Loucy (cell line): ENCODE measurements at regions not wholly inside any gene's neighbourhood (a gene's known extent, or its start where the extent isn't known, plus 50 kb on each side); places are given as distances from the start of the nearest gene placed in this dataset.

ENCODE experiments used
- H2AFZ ChIP-seq: fragments of 200-600 bp; sonication (generic); 2 replicates; pipeline ENCODE4 v1.6.0; 2016; ENCODE audit warnings: antibody characterized with exemption, mild to moderate bottlenecking, low read length, moderate library complexity
- H3F3A ChIP-seq: fragments of 200-600 bp; 2 replicates; pipeline ENCODE4 v1.6.0; 2016; ENCODE audit warnings: antibody characterized with exemption, low read depth, mild to moderate bottlenecking
- H3K27me3 ChIP-seq: fragments of 200-600 bp; sonication (generic); 2 replicates; pipeline ENCODE4 v1.6.1; 2014; ENCODE audit warnings: low read length, mild to moderate bottlenecking; ENCODE audit not compliant: insufficient read depth, poor library complexity, severe bottlenecking
- H3K36me3 ChIP-seq: fragments of 200-600 bp; sonication (generic); 2 replicates; pipeline ENCODE4 v1.6.1; 2016; ENCODE audit warnings: low read length; ENCODE audit not compliant: insufficient read depth
- H3K4me1 ChIP-seq: fragments of 200-600 bp; sonication (generic); 2 replicates; pipeline ENCODE4 v1.5.1; 2014; ENCODE audit warnings: low read length, mild to moderate bottlenecking; ENCODE audit not compliant: insufficient read depth, poor library complexity, severe bottlenecking
- H3K4me2 ChIP-seq: fragments of 200-600 bp; sonication (generic); 2 replicates; pipeline ENCODE4 v1.6.0; 2014; ENCODE audit warnings: antibody characterized with exemption, low read length, low read depth, mild to moderate bottlenecking; ENCODE audit not compliant: poor library complexity, severe bottlenecking
- H3K4me3 ChIP-seq: fragments of 200-600 bp; sonication (generic); 2 replicates; pipeline ENCODE4 v1.5.1; 2014; ENCODE audit warnings: low read length, mild to moderate bottlenecking, mixed read lengths; ENCODE audit not compliant: poor library complexity, severe bottlenecking
- H3K79me2 ChIP-seq: fragments of 200-600 bp; sonication (generic); 2 replicates; pipeline ENCODE4 v1.6.1; 2014; ENCODE audit warnings: low read length; ENCODE audit not compliant: insufficient read depth
- H3K9ac ChIP-seq: fragments of 200-600 bp; sonication (generic); 2 replicates; pipeline ENCODE4 v1.6.0; 2014; ENCODE audit warnings: mild to moderate bottlenecking, low read depth, low read length, moderate library complexity; ENCODE audit not compliant: poor library complexity, severe bottlenecking
- H3K9me2 ChIP-seq: fragments of 200-600 bp; sonication (generic); replicated peaks from 2 replicates; pipeline ENCODE4 v1.6.1; 2016; ENCODE audit warnings: low read depth, low read length, mixed read lengths
- H3K9me3 ChIP-seq: fragments of 200-600 bp; sonication (generic); 2 replicates; pipeline ENCODE4 v1.6.1; 2014; ENCODE audit warnings: mild to moderate bottlenecking, antibody characterized with exemption, low read length, low read depth; ENCODE audit not compliant: insufficient read depth
- H4K20me1 ChIP-seq: fragments of 200-600 bp; sonication (generic); 2 replicates; pipeline ENCODE4 v1.6.0; 2014; ENCODE audit warnings: antibody characterized with exemption, low read length, mild to moderate bottlenecking; ENCODE audit not compliant: insufficient read depth, poor library complexity, severe bottlenecking
- CTCF ChIP-seq: fragments of 200-600 bp; sonication (generic); conservative IDR thresholded peaks from 2 replicates; pipeline ENCODE4 v1.5.1; 2014; ENCODE audit warnings: mild to moderate bottlenecking, antibody characterized with exemption, low read length
- EZH2phosphoT487 ChIP-seq: fragments of 200-600 bp; IDR thresholded peaks from 2 replicates; pipeline ENCODE4 v1.6.1; 2018; ENCODE audit warnings: antibody characterized with exemption, mild to moderate bottlenecking, moderate library complexity, borderline replicate concordance

GRCh38 chr9:23172979-23173637, 652.9 kb downstream of the ELAVL2 start:
- Histone ChIP-seq H3K9ac (no peak overlapping the region), H3K4me1 (no peaks in the 10 kb centered on the region)

DNA sequence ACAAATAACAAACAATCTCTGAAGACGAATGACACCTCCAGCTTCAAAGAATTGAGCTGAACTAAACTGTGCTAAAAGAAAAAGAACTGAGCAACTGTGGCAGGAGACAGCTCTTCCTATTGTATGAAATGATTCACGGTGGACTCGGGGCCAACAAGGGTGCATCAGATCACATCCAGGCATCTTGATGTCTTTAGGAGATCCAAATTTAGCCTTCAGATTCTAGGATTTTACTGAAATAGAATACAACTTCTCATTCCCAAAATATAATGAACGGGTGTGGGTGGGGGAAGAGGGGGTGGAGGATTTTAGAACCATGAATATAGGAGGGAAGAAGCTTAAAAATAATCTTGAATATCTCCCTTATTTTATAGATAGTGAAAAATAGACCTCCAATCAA, 631.8 kb downstream of the ELAVL2 start:
- Histone ChIP-seq H3K79me2 (no peaks in the 10 kb centered on the region), H3K9me2 (no peaks in the 10 kb centered on the region), H3K9ac (no peak overlapping the region), H3K27me3 (no peaks in the 10 kb centered on the region), H4K20me1 (no peaks in the 10 kb centered on the region), H3K9me3 (no peaks in the 10 kb centered on the region), H3K4me3 (no peak overlapping the region), H3K4me2 (no peak overlapping the region), H3K36me3 (no peaks in the 10 kb centered on the region), H3F3A (no peaks in the 10 kb centered on the region), H2AFZ (no peak overlapping the region), H3K4me1 (no peaks in the 10 kb centered on the region)
- TF ChIP-seq CTCF = no peak
- no peak for TF ChIP-seq EZH2phosphoT487

More at GRCh38 chr9:23172979-23173637, 652.9 kb downstream of the ELAVL2 start:
- no peaks in the 10 kb centered on the region for H3K9me3 ChIP-seq
- H3K27me3 ChIP-seq = no peaks in the 10 kb centered on the region
- H4K20me1 ChIP-seq = no peaks in the 10 kb centered on the region
- H3K79me2 ChIP-seq = no peaks in the 10 kb centered on the region
- TF ChIP-seq EZH2phosphoT487 = no peak
- no peak for TF ChIP-seq CTCF
- no peaks in the 10 kb centered on the region for H3F3A ChIP-seq
- no peak overlapping the region for H3K4me3 ChIP-seq
- no peak overlapping the region for H2AFZ ChIP-seq
- H3K36me3 ChIP-seq = no peaks in the 10 kb centered on the region
- no peak overlapping the region for H3K4me2 ChIP-seq
- no peaks in the 10 kb centered on the region; the same call in 1 of the 2 replicates for H3K9me2 ChIP-seq

GRCh38 chr9:23215688-23216087, 610.4 kb downstream of the ELAVL2 start:
- Histone ChIP-seq H3K4me1 (no peaks in the 10 kb centered on the region), H3K9ac (no peak overlapping the region), H3K27me3 (no peaks in the 10 kb centered on the region), H2AFZ (no peak overlapping the region), H3K9me2 (no peaks in the 10 kb centered on the region), H3K4me3 (no peak overlapping the region), H3F3A (no peaks in the 10 kb centered on the region), H3K79me2 (no peaks in the 10 kb centered on the region), H3K36me3 (no peaks in the 10 kb centered on the region), H4K20me1 (no peaks in the 10 kb centered on the region), H3K4me2 (no peak overlapping the region), H3K9me3 (no peaks in the 10 kb centered on the region)
- TF ChIP-seq EZH2phosphoT487 (no peak), CTCF (no peak)
